A673 (cell line): ENCODE measurements at regions not wholly inside any gene's neighbourhood (a gene's known extent, or its start where the extent isn't known, plus 50 kb on each side); places are given as distances from the start of the nearest gene placed in this dataset.
"Not testable (repeated sequence)": the region's sequence is repeated elsewhere in the genome, so short reads cannot be mapped to it uniquely, and the experiment has no call there.

Experiments
- BruUV-seq: library from RNA; stranded (reverse); fragments of 400-500 nt; replicated peaks from 2 replicates; lab custom pipeline; 2021; lab: Mats Ljungman, UMichigan
- CTCF ChIA-PET: fragments of 300-600 bp; sonication (Branson Sonifier 250); formaldehyde crosslinking; loops from one replicate; lab custom pipeline; 2022; ENCODE audit warnings: antibody characterized with exemption; lab: Charles Lee
- POLR2A ChIA-PET: fragments of 300-600 bp; sonication (Branson Sonifier 250); formaldehyde crosslinking; loops from one replicate; lab custom pipeline; 2022; ENCODE audit warnings: antibody characterized with exemption; ENCODE audit not compliant: low non-redundant PET; lab: Charles Lee
- DNase-seq: peaks from one replicate; pipeline ENCODE4 v3.0.0-alpha.2; 2015; ENCODE audit warnings: low spot score
- H3K27ac ChIP-seq: fragments of 200-600 bp; sonication (generic); 2 replicates; pipeline ENCODE4 v1.5.1; 2016; ENCODE audit warnings: mixed run types, low read depth, mild to moderate bottlenecking, mixed read lengths, antibody characterized with exemption, low read length; ENCODE audit not compliant: poor library complexity, severe bottlenecking
- H3K27me3 ChIP-seq: fragments of 200-600 bp; sonication (generic); replicated peaks from 2 replicates; pipeline ENCODE4 v1.6.1; 2017; ENCODE audit warnings: mixed run types, low read depth, mild to moderate bottlenecking, mixed read lengths, antibody characterized with exemption, low read length; ENCODE audit not compliant: insufficient read depth, poor library complexity
- H3K36me3 ChIP-seq: fragments of 200-600 bp; sonication (generic); 2 replicates; pipeline ENCODE4 v1.6.1; 2016; ENCODE audit warnings: mixed run types, mild to moderate bottlenecking, mixed read lengths, antibody characterized with exemption, low read length; ENCODE audit not compliant: insufficient read depth, poor library complexity, severe bottlenecking
- H3K4me1 ChIP-seq: fragments of 200-600 bp; sonication (generic); 2 replicates; pipeline ENCODE4 v1.6.1; 2017; ENCODE audit warnings: mixed run types, mild to moderate bottlenecking, mixed read lengths, antibody characterized with exemption, low read length; ENCODE audit not compliant: insufficient read depth, poor library complexity, severe bottlenecking
- H3K4me3 ChIP-seq: fragments of 200-600 bp; sonication (generic); 2 replicates; pipeline ENCODE4 v1.5.1; 2016; ENCODE audit warnings: low read depth, mixed run types, mild to moderate bottlenecking, mixed read lengths, low read length; ENCODE audit not compliant: poor library complexity, severe bottlenecking
- H3K9me3 ChIP-seq: fragments of 200-600 bp; sonication (generic); 2 replicates; pipeline ENCODE4 v1.6.1; 2016; ENCODE audit warnings: mixed run types, low read depth, mild to moderate bottlenecking, mixed read lengths, antibody characterized with exemption, low read length; ENCODE audit not compliant: poor library complexity, severe bottlenecking
- CTCF ChIP-seq: fragments of 300-800, 200-600 bp; sonication (generic); conservative IDR thresholded peaks from 2 replicates; pipeline ENCODE4 v1.5.1; 2017; ENCODE audit warnings: low read depth, mild to moderate bottlenecking, antibody characterized with exemption, low read length, moderate library complexity, mixed read lengths
- EZH2 ChIP-seq: fragments of 200-600 bp; sonication (generic); IDR thresholded peaks from 2 replicates; pipeline ENCODE4 v1.6.1; 2017; ENCODE audit warnings: borderline replicate concordance, low read depth, mild to moderate bottlenecking, mixed read lengths, antibody characterized with exemption, low read length; ENCODE audit not compliant: poor library complexity, severe bottlenecking
- intact Hi-C: fragments of 100-400 bp; cut with micrococcal nuclease; formaldehyde crosslinking; loops from one replicate; pipeline ENCODE4 v1.10.0; 2022; ENCODE audit not compliant: unreplicated experiment

GRCh38 chr10:42707234-42707633 is 68.9 kb upstream of the ZNF33B start:
- no peak overlapping the region for H3K4me3 ChIP-seq
- no peaks in the 10 kb centered on the region for H3K4me1 ChIP-seq
- no peak overlapping the region for H3K27ac ChIP-seq
- no TSS peak for BruUV-seq
- ChIA-PET CTCF (no interaction called here), POLR2A (no interaction called here)
- intact Hi-C loops = no loop called here
- no peaks in the 10 kb centered on the region for H3K9me3 ChIP-seq
- no peaks in the 10 kb centered on the region for H3K27me3 ChIP-seq
- H3K36me3 ChIP-seq = no peaks in the 10 kb centered on the region
- DNase-seq = no peak
- TF ChIP-seq CTCF (no peak), EZH2 (no peak)

- CTCF ChIA-PET, H3K4me3 ChIP-seq, H3K9me3 ChIP-seq, H3K36me3 ChIP-seq, BruUV-seq, POLR2A ChIA-PET, DNase-seq, H3K27ac ChIP-seq, intact Hi-C loops, H3K4me1 ChIP-seq: not testable (repeated sequence)
- H3K27me3 ChIP-seq = peaks cover 11% of the 10 kb centered on the region
Observed at GRCh38 chr10:42719339-42719738, 63.3 kb upstream of the BMS1 start.

GRCh38 chr10:42722575-42722974 is 60.0 kb upstream of the BMS1 start:
- Histone ChIP-seq H3K27me3 (peaks cover 11% of the 10 kb centered on the region), H3K27ac (no peak overlapping the region), H3K4me3 (no peak overlapping the region), H3K36me3 (no peaks in the 10 kb centered on the region), H3K4me1 (no peaks in the 10 kb centered on the region), H3K9me3 (no peaks in the 10 kb centered on the region)
- no peak for TF ChIP-seq CTCF
- TF ChIP-seq EZH2 = no peak
- CTCF ChIA-PET = no interaction called here
- intact Hi-C loops = no loop called here
- BruUV-seq = no TSS peak
- POLR2A ChIA-PET = no interaction called here
- no peak for DNase-seq

- H3K9me3 ChIP-seq, CTCF ChIA-PET, H3K27ac ChIP-seq, DNase-seq, intact Hi-C loops, POLR2A ChIA-PET, H3K4me1 ChIP-seq, BruUV-seq, H3K4me3 ChIP-seq, H3K36me3 ChIP-seq: not testable (repeated sequence)
- H3K27me3 ChIP-seq = peaks cover 11% of the 10 kb centered on the region
Observed at GRCh38 chr10:42723549-42723948, 59.0 kb upstream of the BMS1 start.

GRCh38 chr10:42724660-42725059 is 57.9 kb upstream of the BMS1 start:
- H3K36me3 ChIP-seq, H3K27me3 ChIP-seq, H3K4me1 ChIP-seq, H3K4me3 ChIP-seq, H3K9me3 ChIP-seq, H3K27ac ChIP-seq, CTCF ChIA-PET, BruUV-seq, intact Hi-C loops, POLR2A ChIA-PET, DNase-seq: not testable (repeated sequence)
